Spinal cord (tissue), 9 donors: ENCODE measurements at regions not wholly inside any gene's neighbourhood (a gene's known extent, or its start where the extent isn't known, plus 50 kb on each side); places are given as distances from the start of the nearest gene placed in this dataset.

Experiments used
- DNase-seq, 6 donors: peaks; one replicate each; pipeline versions ENCODE4 v3.0.0 to v3.0.0-alpha.2; 2013 to 2015; ENCODE audit warnings: low spot score in 6 of 6, low read depth in 4 of 6
- H3K27ac ChIP-seq: one replicate; pipeline ENCODE4 v1.5.1; 2013; ENCODE audit warnings: low read depth, low read length, control low read depth
- H3K27me3 ChIP-seq: one replicate; pipeline ENCODE4 v1.6.1; 2013; ENCODE audit warnings: low read length; ENCODE audit not compliant: control insufficient read depth, insufficient read depth
- H3K36me3 ChIP-seq: one replicate; pipeline ENCODE4 v1.6.1; 2013; ENCODE audit warnings: low read length; ENCODE audit not compliant: control insufficient read depth, insufficient read depth
- H3K4me1 ChIP-seq: one replicate; pipeline ENCODE4 v1.6.1; 2013; ENCODE audit warnings: low read length; ENCODE audit not compliant: control insufficient read depth, insufficient read depth
- H3K4me3 ChIP-seq: one replicate; pipeline ENCODE4 v1.5.1; 2013; ENCODE audit warnings: low read depth, low read length, control low read depth
- H3K9me3 ChIP-seq: one replicate; pipeline ENCODE4 v1.6.1; 2013; ENCODE audit warnings: low read length; ENCODE audit not compliant: control insufficient read depth, insufficient read depth
- WGBS: methylation state at CpG from one replicate; pipeline ENCODE4 v1.1.5; 2013; ENCODE audit warnings: missing lambda C conversion rate; ENCODE audit not compliant: insufficient coverage; 5-methylcytosine and 5-hydroxymethylcytosine counted together
- donor health status: healthy.

GRCh38 chr13:36549126-36549702 lies 116.9 kb downstream of the CCNA1 start:
- no peak for DNase-seq
- Histone ChIP-seq H3K27me3 (no peaks in the 10 kb centered on the region), H3K9me3 (no peaks in the 10 kb centered on the region), H3K27ac (no peak overlapping the region), H3K4me1 (peaks cover 6% of the 10 kb centered on the region), H3K4me3 (no peak overlapping the region), H3K36me3 (no peaks in the 10 kb centered on the region)
- 67% methylated on average over 1 of the region's 2 CpGs for WGBS

DNA sequence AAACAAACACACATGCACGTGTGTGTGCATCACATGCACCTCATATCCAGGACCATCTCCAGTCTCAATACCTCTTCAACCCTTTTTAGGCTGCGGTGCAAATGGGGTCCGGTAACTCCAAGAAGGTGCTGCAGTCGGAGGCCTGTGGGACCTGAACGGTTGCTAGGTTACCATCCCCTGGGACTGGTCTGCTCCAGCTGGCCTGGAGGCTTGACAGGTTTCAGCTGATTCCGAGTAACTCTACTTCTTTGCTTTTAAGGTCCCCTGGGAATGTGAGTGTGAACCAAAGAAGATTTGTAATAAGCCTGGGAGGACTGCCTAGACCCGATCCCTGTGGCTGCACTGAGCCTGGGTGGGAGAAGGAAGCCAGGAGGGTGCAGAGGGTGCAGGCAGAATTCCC lies 117.5 kb downstream of the CCNA1 start:
- Histone ChIP-seq H3K27me3 (no peaks in the 10 kb centered on the region), H3K27ac (no peak overlapping the region), H3K4me3 (no peak overlapping the region), H3K4me1 (peaks cover 6% of the 10 kb centered on the region), H3K9me3 (no peaks in the 10 kb centered on the region), H3K36me3 (no peaks in the 10 kb centered on the region)
- 32% methylated on average over 7 of the region's 7 CpGs for WGBS
- peak in 2 of 6 donors; percentile 52 to 71 for DNase-seq

DNA sequence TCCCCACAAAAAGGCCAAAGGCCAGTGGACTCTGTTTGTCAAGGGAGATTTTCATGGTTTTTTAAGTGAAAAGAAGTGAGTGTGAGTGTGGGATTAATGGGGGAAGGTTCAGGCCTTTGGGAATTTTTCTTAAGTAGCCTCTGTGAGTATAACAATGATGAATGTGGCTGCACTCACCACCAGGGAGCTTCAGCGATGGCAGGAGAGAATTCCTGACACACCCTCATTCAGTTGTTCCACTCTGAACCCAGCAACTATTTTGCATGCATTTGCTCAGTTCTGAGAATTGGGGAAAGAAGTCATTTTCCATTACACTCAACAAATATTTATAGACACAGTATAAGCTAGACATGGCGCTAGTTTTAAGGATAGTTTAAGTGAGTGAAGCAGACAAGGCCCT lies 117.9 kb downstream of the CCNA1 start:
- DNase-seq, result no peak
- Histone ChIP-seq H3K9me3 (no peaks in the 10 kb centered on the region), H3K27me3 (no peaks in the 10 kb centered on the region), H3K36me3 (no peaks in the 10 kb centered on the region), H3K4me1 (peaks cover 6% of the 10 kb centered on the region), H3K4me3 (no peak overlapping the region), H3K27ac (no peak overlapping the region)
- WGBS, result 100% methylated on average over 1 of the region's 2 CpGs

DNA sequence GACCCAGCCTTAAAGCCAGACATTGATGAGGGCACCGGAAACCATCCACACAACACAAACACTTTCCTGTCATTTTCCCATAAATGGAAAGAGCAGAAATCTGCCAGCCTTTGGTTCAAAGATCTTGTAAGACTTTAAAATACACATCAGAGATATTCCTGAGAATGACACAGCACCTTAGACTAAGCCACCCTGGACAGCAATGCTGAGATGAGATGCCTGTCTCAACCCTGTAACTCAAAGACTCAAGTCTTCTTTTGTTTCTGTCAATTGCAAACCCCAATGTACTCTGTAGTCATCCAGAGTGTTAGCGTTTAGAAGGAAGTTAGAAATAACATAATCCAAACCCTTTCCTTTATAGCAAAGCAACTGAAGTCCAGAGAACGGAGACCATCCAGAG lies 119.2 kb downstream of the CCNA1 start:
- Histone ChIP-seq H3K9me3 (no peaks in the 10 kb centered on the region), H3K4me3 (no peak overlapping the region), H3K4me1 (peaks cover 6% of the 10 kb centered on the region), H3K27me3 (no peaks in the 10 kb centered on the region), H3K27ac (no peak overlapping the region), H3K36me3 (no peaks in the 10 kb centered on the region)
- no peak for DNase-seq
- WGBS, result 71% methylated on average over 1 of the region's 3 CpGs

- H3K36me3 ChIP-seq, result no peaks in the 10 kb centered on the region
- H3K27ac ChIP-seq, result no peak overlapping the region
- no peaks in the 10 kb centered on the region for H3K27me3 ChIP-seq
- 85% methylated on average over 1 of the region's 1 CpG for WGBS
- peaks cover 6% of the 10 kb centered on the region for H3K4me1 ChIP-seq
- H3K4me3 ChIP-seq, result no peak overlapping the region
- no peak for DNase-seq
- H3K9me3 ChIP-seq, result no peaks in the 10 kb centered on the region
Observed at GRCh38 chr13:36552334-36552733, 120.0 kb downstream of the CCNA1 start.

GRCh38 chr13:36553491-36553890 lies 120.3 kb upstream of the SERTM1 start:
- DNase-seq, result no peak

DNA sequence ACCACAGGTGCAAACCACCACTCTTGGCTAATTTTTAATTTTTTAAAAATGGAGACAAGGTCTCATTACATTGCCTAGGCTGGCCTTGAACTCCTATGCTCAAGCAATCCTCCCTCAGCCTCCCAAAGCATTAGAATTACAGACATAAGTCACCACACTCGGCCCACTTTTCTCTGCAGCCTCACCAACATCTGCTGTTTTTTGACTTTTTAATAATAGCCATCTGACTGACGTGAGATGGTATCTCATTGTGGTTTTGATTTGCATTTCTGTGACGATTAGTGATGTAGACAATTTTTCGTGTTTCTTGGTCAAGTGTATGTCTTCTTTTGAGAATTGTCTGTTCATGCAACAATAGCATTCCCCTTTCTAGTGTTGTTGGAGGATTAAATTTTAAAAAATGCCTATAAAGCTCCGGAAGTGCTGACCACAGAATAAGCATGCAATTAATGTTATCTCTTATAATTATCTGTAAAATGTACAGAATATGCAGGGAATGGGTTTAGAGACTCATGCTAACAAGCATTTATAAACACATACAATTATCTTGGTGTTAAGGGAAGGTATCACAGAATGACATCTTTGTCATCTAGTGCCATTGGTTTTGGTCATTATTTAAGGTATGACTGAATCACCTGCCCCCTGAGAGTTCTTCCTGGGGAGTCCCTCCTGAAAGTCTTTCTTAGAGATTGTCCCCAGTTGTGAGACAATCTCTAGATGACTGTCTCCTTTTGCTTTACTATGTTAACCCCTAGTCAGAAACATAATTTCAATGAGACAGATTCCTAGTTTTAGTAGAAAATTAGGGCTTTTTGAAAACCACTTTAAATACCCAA lies 118.5 kb upstream of the SERTM1 start:
- H3K4me1 ChIP-seq, result no peaks in the 10 kb centered on the region
- no peak overlapping the region for H3K27ac ChIP-seq
- no peaks in the 10 kb centered on the region for H3K36me3 ChIP-seq
- no peak for DNase-seq
- WGBS, result 82% methylated on average over 2 of the region's 5 CpGs
- no peaks in the 10 kb centered on the region for H3K9me3 ChIP-seq
- H3K4me3 ChIP-seq, result no peak overlapping the region
- no peaks in the 10 kb centered on the region for H3K27me3 ChIP-seq

More at GRCh38 chr13:36553491-36553890, 120.3 kb upstream of the SERTM1 start:
- H3K27ac ChIP-seq, result no peak overlapping the region
- H3K4me3 ChIP-seq, result no peak overlapping the region
- no peaks in the 10 kb centered on the region for H3K9me3 ChIP-seq
- no peaks in the 10 kb centered on the region for H3K27me3 ChIP-seq
- H3K36me3 ChIP-seq, result no peaks in the 10 kb centered on the region
- no CpG with 5 or more reads among the region's 1 CpG for WGBS
- peaks cover 6% of the 10 kb centered on the region for H3K4me1 ChIP-seq

DNA sequence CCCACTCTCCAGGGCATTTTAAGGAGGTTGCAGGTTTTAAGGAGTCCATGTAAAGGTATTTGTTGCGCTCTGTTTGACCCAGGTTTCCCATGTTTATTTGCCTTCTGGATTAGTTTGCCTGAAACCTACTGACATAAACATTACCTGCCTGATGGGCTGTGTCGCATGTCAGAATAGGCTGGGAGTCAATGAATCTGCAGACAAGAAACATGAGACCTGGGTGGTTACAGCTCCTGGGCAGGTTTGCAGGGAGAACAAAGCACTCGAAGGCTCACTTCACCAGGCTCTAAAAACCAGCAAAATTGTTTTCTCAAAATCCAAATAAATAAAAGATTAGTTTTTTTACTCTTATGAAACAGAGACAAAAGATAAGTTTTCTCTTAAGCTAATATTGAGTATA lies 114.4 kb upstream of the SERTM1 start:
- no peak for DNase-seq
- no peaks in the 10 kb centered on the region for H3K9me3 ChIP-seq
- H3K27me3 ChIP-seq, result no peaks in the 10 kb centered on the region
- 67% methylated on average over 1 of the region's 3 CpGs for WGBS
- H3K36me3 ChIP-seq, result no peaks in the 10 kb centered on the region
- H3K4me3 ChIP-seq, result no peak overlapping the region
- no peaks in the 10 kb centered on the region for H3K4me1 ChIP-seq
- H3K27ac ChIP-seq, result no peak overlapping the region

- H3K9me3 ChIP-seq, result no peaks in the 10 kb centered on the region
- no peaks in the 10 kb centered on the region for H3K4me1 ChIP-seq
- H3K27ac ChIP-seq, result no peak overlapping the region
- no peaks in the 10 kb centered on the region for H3K36me3 ChIP-seq
- H3K27me3 ChIP-seq, result no peaks in the 10 kb centered on the region
- H3K4me3 ChIP-seq, result no peak overlapping the region
- DNase-seq, result no peak
- no CpG with 5 or more reads among the region's 5 CpGs for WGBS
Observed at GRCh38 chr13:36567485-36567884, 106.3 kb upstream of the SERTM1 start.

DNA sequence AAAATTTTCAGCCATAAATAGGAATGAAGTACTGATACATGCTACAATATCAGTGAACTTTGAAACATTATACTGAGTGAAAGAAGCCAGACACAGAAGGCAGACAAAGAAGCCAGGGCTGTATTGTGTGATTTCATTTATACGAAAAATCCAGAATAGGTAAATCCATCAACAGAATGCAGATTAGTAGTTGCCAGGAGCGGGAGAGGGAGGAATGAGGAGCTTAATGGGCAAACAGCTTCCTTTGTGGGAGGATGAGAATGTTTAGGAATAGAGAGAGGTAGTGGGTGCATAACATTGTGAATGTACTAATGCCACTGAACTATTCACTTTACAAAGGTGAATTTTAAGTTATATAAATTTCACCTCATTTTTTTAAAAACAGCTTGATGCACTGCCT lies 103.3 kb upstream of the SERTM1 start:
- 31% methylated on average over 2 of the region's 2 CpGs for WGBS
- Histone ChIP-seq H3K27me3 (no peaks in the 10 kb centered on the region), H3K36me3 (no peaks in the 10 kb centered on the region), H3K4me1 (no peaks in the 10 kb centered on the region), H3K27ac (no peak overlapping the region), H3K4me3 (no peak overlapping the region), H3K9me3 (no peaks in the 10 kb centered on the region)
- no peak for DNase-seq
